OCI-LY7 (cell line): ENCODE measurements at regions not wholly inside any gene's neighbourhood (a gene's known extent, or its start where the extent isn't known, plus 50 kb on each side); places are given as distances from the start of the nearest gene placed in this dataset.

Experiments
- BruUV-seq: library from RNA; stranded (reverse); fragments of 400-500 nt; replicated peaks from 2 replicates; lab custom pipeline; 2021; lab: Mats Ljungman, UMichigan
- CTCF ChIA-PET: fragments of 300-600 bp; sonication (Branson Sonifier 250); formaldehyde crosslinking; loops from one replicate; lab custom pipeline; 2022; ENCODE audit warnings: antibody characterized with exemption; ENCODE audit not compliant: unreplicated experiment; lab: Charles Lee
- POLR2A ChIA-PET: fragments of 300-600 bp; sonication (Branson Sonifier 250); formaldehyde crosslinking; loops from one replicate; lab custom pipeline; 2022; ENCODE audit warnings: antibody characterized with exemption; lab: Charles Lee
- DNase-seq: peaks from one replicate; pipeline ENCODE4 v3.0.0-alpha.2; 2015; ENCODE audit warnings: low spot score
- H2AFZ ChIP-seq: fragments of 200-600 bp; sonication (generic), shearing (Covaris generic); 2 replicates; pipeline ENCODE4 v1.6.1; 2014; ENCODE audit warnings: mild to moderate bottlenecking, antibody characterized with exemption, low read length, moderate library complexity
- H3K27ac ChIP-seq: fragments of 200-600 bp; sonication (generic); 2 replicates; pipeline ENCODE4 v1.5.1; 2014; ENCODE audit warnings: mixed run types, low read depth, mild to moderate bottlenecking, moderate library complexity, low read length, inconsistent platforms; ENCODE audit not compliant: poor library complexity, severe bottlenecking
- H3K36me3 ChIP-seq: fragments of 200-600 bp; sonication (generic); 2 replicates; pipeline ENCODE4 v1.6.1; 2014; ENCODE audit warnings: mild to moderate bottlenecking, antibody characterized with exemption, low read length, moderate library complexity, mixed read lengths; ENCODE audit not compliant: insufficient read depth
- H3K4me1 ChIP-seq: fragments of 200-600 bp; sonication (generic); 2 replicates; pipeline ENCODE4 v1.5.1; 2014; ENCODE audit warnings: mild to moderate bottlenecking, low read length; ENCODE audit not compliant: insufficient read depth, poor library complexity, severe bottlenecking
- H3K4me2 ChIP-seq: fragments of 200-600 bp; sonication (generic); 2 replicates; pipeline ENCODE4 v1.6.1; 2014; ENCODE audit warnings: mild to moderate bottlenecking, low read length
- H3K4me3 ChIP-seq: fragments of 200-600 bp; sonication (generic); 2 replicates; pipeline ENCODE4 v1.5.1; 2014; ENCODE audit warnings: mild to moderate bottlenecking, low read depth, low read length; ENCODE audit not compliant: poor library complexity, severe bottlenecking
- H3K79me2 ChIP-seq: fragments of 200-600 bp; sonication (generic); 2 replicates; pipeline ENCODE4 v1.6.1; 2016; ENCODE audit warnings: low read depth, mild to moderate bottlenecking, low read length, moderate library complexity, mixed read lengths; ENCODE audit not compliant: insufficient read depth
- H3K9me2 ChIP-seq: fragments of 200-600 bp; sonication (generic); 2 replicates; pipeline ENCODE4 v1.6.1; 2016; ENCODE audit warnings: mild to moderate bottlenecking, low read length, mixed read lengths; ENCODE audit not compliant: insufficient read depth
- H3K9me3 ChIP-seq: fragments of 200-600 bp; sonication (generic); 2 replicates; pipeline ENCODE4 v1.6.1; 2014; ENCODE audit warnings: mild to moderate bottlenecking, mixed run types, low read length, mixed read lengths
- H4K20me1 ChIP-seq: fragments of 200-600 bp; sonication (generic); 2 replicates; pipeline ENCODE4 v1.6.1; 2014; ENCODE audit warnings: mild to moderate bottlenecking, antibody characterized with exemption, low read length, moderate library complexity, mixed read lengths; ENCODE audit not compliant: insufficient read depth
- CTCF ChIP-seq: fragments of 200-600 bp; sonication (generic); conservative IDR thresholded peaks from 2 replicates; pipeline ENCODE4 v1.5.1; 2014; ENCODE audit warnings: mild to moderate bottlenecking, antibody characterized with exemption, low read length, moderate library complexity, mixed read lengths
- EZH2phosphoT487 ChIP-seq: fragments of 200-600 bp; sonication (generic); IDR thresholded peaks from 2 replicates; pipeline ENCODE4 v1.6.1; 2018; ENCODE audit warnings: low read depth, borderline replicate concordance, mild to moderate bottlenecking, mixed run types, antibody characterized with exemption, low read length, moderate library complexity, mixed read lengths
- intact Hi-C: fragments of 100-400 bp; cut with micrococcal nuclease; formaldehyde crosslinking; loops from one replicate; pipeline ENCODE4 v1.10.0; 2022; ENCODE audit not compliant: unreplicated experiment

GRCh38 chr12:77339610-77340009 lies 274.2 kb upstream of the E2F7 start:
- Histone ChIP-seq H4K20me1 (no peaks in the 10 kb centered on the region), H3K79me2 (no peaks in the 10 kb centered on the region), H3K4me1 (no peaks in the 10 kb centered on the region), H2AFZ (no peak overlapping the region), H3K36me3 (no peaks in the 10 kb centered on the region), H3K4me2 (no peak overlapping the region), H3K4me3 (no peak overlapping the region), H3K9me2 (no peaks in the 10 kb centered on the region), H3K9me3 (no peaks in the 10 kb centered on the region), H3K27ac (no peak overlapping the region)
- intact Hi-C loops = no loop called here
- ChIA-PET CTCF (no interaction called here), POLR2A (no interaction called here)
- no TSS peak for BruUV-seq
- no peak for DNase-seq
- no peak for TF ChIP-seq CTCF
- TF ChIP-seq EZH2phosphoT487 = no peak

GRCh38 chr12:77337362-77337761 lies 272.0 kb upstream of the E2F7 start:
- Histone ChIP-seq H2AFZ (no peak overlapping the region), H4K20me1 (no peaks in the 10 kb centered on the region), H3K36me3 (no peaks in the 10 kb centered on the region), H3K9me3 (no peaks in the 10 kb centered on the region), H3K4me3 (no peak overlapping the region), H3K27ac (no peak overlapping the region), H3K4me2 (no peak overlapping the region), H3K9me2 (no peaks in the 10 kb centered on the region), H3K79me2 (no peaks in the 10 kb centered on the region), H3K4me1 (no peaks in the 10 kb centered on the region)
- BruUV-seq = no TSS peak
- TF ChIP-seq CTCF = no peak
- no peak for TF ChIP-seq EZH2phosphoT487
- no peak for DNase-seq
- ChIA-PET POLR2A (interaction anchor here (0.7 kb wide), 1 partner anchor 209 kb away, joined by 3 read pairs; no protein-coding TSS in a partner anchor), CTCF (no interaction called here)
- intact Hi-C loops = no loop called here

GRCh38 chr12:77334806-77335205 lies 269.4 kb upstream of the E2F7 start:
- intact Hi-C loops = no loop called here
- CTCF ChIA-PET = no interaction called here
- H3K9me2 ChIP-seq = no peaks in the 10 kb centered on the region
- no peak overlapping the region for H3K4me3 ChIP-seq
- no peak overlapping the region for H3K27ac ChIP-seq
- TF ChIP-seq CTCF (no peak), EZH2phosphoT487 (no peak)
- no peaks in the 10 kb centered on the region for H3K79me2 ChIP-seq
- no peak for DNase-seq
- H3K4me1 ChIP-seq = no peaks in the 10 kb centered on the region
- H3K9me3 ChIP-seq = no peaks in the 10 kb centered on the region
- POLR2A ChIA-PET = no interaction called here
- H3K36me3 ChIP-seq = no peaks in the 10 kb centered on the region
- no peak overlapping the region for H3K4me2 ChIP-seq
- no peak overlapping the region for H2AFZ ChIP-seq
- H4K20me1 ChIP-seq = no peaks in the 10 kb centered on the region
- no TSS peak for BruUV-seq
